ES-I3 (cell line): ENCODE measurements at regions not wholly inside any gene's neighbourhood (a gene's known extent, or its start where the extent isn't known, plus 50 kb on each side); places are given as distances from the start of the nearest gene placed in this dataset.

ENCODE experiments used
- H3K36me3 ChIP-seq: 2 replicates; pipeline ENCODE4 v1.6.1; 2013; ENCODE audit warnings: mild to moderate bottlenecking, low read length, control low read depth, moderate library complexity; ENCODE audit not compliant: insufficient read depth
- H3K4me1 ChIP-seq: 2 replicates; pipeline ENCODE4 v1.6.1; 2013; ENCODE audit warnings: mild to moderate bottlenecking, control low read depth, low read length; ENCODE audit not compliant: insufficient read depth
- H3K9ac ChIP-seq: 2 replicates; pipeline ENCODE4 v1.6.1; 2013; ENCODE audit warnings: low read depth, mild to moderate bottlenecking, low read length, moderate library complexity
- H3K9me3 ChIP-seq: 2 replicates; pipeline ENCODE4 v1.6.1; 2013; ENCODE audit warnings: mild to moderate bottlenecking, low read length, moderate library complexity; ENCODE audit not compliant: control insufficient read depth, insufficient read depth

DNA sequence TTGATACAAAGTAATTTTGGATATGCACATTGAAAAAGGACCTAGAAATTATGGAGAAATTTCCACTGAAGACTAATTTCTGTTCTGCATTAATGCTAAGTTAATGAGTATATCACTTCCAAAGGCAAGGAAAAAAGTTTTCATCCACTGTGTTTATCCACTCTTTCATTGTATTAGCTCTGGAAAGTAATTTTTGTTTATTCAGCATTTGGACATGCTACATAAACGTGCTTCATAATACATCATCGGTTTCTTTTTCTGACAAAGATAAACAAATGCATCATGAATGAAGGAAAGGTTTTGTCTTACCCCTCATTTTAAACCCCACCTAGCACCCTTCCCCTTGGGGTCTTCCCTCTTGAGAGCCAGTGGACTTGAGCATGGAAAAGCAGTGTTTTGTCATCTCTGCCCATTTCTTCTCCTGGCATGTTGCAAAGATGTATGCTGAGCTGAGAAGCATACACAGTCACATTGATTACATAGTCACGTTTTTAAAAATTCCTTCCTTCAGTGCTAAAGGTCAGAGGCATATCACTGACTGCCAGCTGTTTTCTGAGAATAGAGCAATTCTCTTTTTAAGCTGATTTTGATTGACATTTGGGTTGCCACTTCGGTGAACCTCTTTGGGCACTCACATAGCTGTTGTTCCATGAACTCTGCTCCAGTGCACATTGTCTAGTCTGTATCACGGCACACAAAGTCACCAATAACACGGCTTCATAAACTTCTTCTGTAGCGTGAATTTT is 65.9 kb upstream of the C7orf33 start:
- Histone ChIP-seq H3K9me3 (no peaks in the 10 kb centered on the region), H3K36me3 (no peaks in the 10 kb centered on the region), H3K9ac (no peak overlapping the region), H3K4me1 (no peaks in the 10 kb centered on the region)

DNA sequence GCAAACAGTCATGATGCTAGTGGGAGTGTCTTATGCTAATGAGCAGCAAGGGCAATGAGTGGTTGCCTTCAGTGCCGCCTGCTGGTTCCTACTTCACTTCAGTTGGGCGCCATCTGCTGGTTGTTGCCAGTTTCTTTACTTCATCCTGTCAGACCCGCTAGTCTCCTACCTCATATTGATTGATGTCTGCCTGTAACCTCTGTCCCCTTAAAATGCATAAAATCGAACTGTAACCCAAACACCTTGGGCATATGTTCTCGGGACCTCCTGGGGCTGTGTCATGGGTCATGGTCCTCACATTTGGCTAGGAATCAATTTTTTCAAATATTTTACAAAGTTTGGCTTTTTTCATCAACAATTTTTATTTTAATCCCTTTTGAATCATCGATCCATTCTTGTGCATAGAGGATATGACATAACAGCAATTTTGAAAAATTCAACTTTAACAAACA is 62.8 kb upstream of the C7orf33 start:
- Histone ChIP-seq H3K9me3 (no peaks in the 10 kb centered on the region), H3K9ac (no peak overlapping the region), H3K4me1 (no peaks in the 10 kb centered on the region), H3K36me3 (no peaks in the 10 kb centered on the region)

DNA sequence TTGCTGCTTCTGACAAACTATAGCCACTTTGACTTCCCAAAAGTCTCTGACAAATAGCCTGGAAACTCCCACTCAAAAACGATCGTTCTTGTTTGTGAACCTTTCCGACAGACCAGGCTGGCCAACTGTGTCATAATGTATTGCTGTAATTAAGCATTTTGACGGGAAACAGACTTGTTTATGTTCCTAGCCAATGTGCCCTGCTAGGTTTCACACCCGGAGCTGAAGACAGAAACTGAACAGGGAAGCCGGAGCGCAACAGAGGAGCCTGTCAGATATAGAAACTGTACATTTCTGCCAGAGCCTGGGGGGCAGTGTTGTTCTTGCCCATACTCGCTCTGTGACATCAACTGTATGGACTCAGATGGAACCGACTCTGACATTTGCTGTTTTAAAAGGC is 55.3 kb upstream of the C7orf33 start:
- Histone ChIP-seq H3K36me3 (no peaks in the 10 kb centered on the region), H3K9me3 (no peaks in the 10 kb centered on the region), H3K9ac (no peak overlapping the region), H3K4me1 (0 out of 2 replicates have a peak, but pooled peaks cover 2% of the 10 kb centered on the region)

DNA sequence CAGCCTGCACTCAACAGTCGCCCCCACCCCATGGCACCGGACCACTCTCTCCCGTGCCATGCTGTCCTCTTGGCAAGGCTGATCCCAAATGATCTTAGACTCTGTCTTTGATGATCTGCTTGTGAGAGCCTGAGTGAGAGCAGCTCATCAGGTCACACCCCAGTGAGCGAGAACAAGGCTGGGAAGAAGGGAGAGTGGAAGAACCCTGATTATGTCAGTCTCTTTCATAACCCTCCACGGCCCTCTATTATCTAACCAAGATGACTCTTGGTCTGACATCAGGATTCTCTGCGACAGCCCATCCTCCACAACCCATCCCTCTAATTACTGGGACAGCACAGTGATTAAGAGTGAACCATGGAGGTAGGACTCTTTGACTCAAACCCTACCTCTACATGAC is 53.1 kb upstream of the C7orf33 start:
- Histone ChIP-seq H3K9me3 (no peaks in the 10 kb centered on the region), H3K36me3 (no peaks in the 10 kb centered on the region), H3K4me1 (peaks cover 8% of the 10 kb centered on the region), H3K9ac (no peak overlapping the region)

DNA sequence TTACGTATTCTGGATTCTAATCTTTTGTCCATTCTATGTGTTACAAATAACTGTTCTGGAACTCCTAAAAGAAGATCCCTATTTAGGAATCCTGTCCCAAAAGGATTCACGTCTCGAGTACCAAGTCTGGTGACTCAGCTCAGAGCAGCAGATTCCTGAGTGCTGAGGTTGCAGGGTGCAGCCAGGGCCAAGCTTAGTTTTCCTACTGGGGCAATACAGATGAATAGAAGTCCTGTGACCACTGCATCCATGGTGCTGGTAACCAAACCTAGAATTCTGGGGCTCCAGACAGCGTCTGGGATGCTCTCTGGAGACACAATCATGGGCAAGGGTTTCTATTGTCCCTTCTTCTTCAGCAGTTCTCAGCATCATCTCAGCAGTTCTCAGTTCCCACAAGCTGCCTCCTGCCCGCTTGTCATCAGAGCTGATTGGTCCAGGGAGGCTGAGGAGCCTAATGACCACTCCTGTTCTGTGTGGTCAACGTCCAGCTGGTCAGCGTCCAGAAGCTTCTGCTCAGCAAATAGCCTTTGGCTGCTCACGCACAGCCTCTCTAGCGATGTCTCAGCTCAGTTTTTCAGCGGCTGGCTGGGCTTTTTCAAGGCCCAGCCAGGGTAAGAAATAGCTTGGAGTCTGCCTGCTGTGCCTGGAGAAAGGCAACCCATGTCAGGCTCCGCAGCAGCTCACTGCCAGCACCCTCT is 50.4 kb upstream of the C7orf33 start:
- Histone ChIP-seq H3K9ac (no peak overlapping the region), H3K9me3 (no peaks in the 10 kb centered on the region), H3K4me1 (peaks cover 8% of the 10 kb centered on the region), H3K36me3 (no peaks in the 10 kb centered on the region)
